ENCODE measurements at regions not wholly inside any gene's neighbourhood (a gene's known extent, or its start where the extent isn't known, plus 50 kb on each side); places are given as distances from the start of the nearest gene placed in this dataset.

- no peak for TF ChIP-seq CTCF (IDR thresholded peaks at IDR 0.05; ENCODE audit: poor library complexity)
- TF ChIP-seq EZH2 (IDR thresholded peaks at IDR 0.05; ENCODE audit: borderline replicate concordance), result no peak
- TF ChIP-seq EZH2phosphoT487 (IDR thresholded peaks at IDR 0.05; ENCODE audit: low read depth, severe bottlenecking, unreplicated experiment), result no peak
Measured at GRCh38 chr5:109588281-109589035, 101.3 kb upstream of the MAN2A1 start.

All from hepatocyte (in vitro differentiated cells).